HG03442 (cell line): ENCODE measurements at regions not wholly inside any gene's neighbourhood (a gene's known extent, or its start where the extent isn't known, plus 50 kb on each side); places are given as distances from the start of the nearest gene placed in this dataset.

Experiments
- ATAC-seq: cut with Tn5 transposase; IDR thresholded peaks from one replicate; pipeline ENCODE4 v1.9.1; 2021; ENCODE audit warnings: mild to moderate bottlenecking, moderate library complexity; ENCODE audit not compliant: unreplicated experiment

DNA sequence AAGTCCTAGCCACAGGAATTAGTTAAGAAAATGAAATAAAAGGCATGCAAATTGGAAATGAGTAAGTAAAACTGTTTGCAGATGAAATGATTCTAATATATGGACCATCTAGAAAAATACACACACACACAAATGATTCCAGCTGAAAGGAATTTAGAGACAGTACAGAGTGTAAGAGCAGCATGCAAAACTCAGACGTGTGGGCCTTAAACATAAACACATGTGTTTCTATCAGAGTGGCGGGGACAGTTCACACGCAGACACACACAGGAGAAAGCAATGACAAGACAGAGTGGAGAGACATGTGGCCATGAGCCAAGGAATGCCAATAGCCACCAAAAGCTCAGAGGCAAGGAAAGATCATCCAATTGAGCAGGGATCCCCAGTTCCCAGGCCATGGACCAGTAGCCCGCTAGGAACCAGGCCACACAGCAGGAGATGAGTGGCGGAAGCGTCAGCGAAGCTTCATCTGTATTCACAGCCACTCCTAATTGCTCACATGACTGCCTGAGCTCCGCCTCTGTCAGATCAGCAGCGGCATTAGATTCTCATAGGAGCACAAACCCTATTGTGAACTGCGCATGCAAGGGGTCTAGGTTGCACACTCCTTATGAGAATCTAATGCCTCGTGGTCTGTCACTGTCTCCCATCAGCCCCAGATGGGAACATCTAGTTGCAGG, 155.4 kb downstream of the ARL4C start:
- no peak for ATAC-seq

DNA sequence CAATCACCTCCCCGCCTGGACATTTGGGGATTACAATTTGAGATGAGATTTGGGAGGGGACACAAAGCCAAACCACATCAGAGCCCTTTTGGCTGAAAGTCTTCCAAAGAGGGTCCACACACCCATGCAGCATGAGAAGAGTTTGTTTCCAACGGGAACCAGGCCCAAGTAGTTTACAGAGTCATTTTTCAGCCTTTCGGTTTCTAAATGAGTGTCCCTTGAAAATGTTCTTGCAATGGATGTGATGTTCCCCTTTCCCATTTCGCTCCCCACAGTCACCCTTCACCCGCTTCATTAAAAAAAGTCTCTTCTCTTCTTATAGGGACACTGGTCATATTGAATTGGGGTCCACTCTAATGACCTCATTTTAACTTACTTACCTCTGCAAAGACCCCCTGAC, 157.4 kb downstream of the ARL4C start:
- ATAC-seq = no peak

DNA sequence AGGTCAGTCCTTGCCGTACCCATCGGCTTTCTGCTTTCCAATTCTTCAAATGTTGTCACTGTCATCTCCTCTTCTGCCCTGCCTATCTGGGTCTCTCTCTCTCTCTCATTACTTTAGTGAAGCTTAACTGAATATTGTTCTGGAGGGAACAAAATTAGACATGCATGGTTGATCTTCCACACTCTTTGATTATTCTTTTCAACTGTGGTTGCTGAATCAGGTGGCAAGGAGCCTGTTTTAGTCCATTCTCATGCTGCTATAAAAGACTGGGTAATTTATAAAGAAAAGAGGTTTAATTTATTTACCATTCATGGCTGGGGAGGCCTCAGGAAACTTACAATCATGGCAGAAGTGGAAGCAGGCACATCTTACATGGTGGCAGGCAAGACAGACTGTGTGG, 157.9 kb downstream of the ARL4C start:
- ATAC-seq = no peak

GRCh38 chr2:234335661-234336228, 161.1 kb downstream of the ARL4C start:
- ATAC-seq = no peak

GRCh38 chr2:234334756-234335155, 162.1 kb downstream of the ARL4C start:
- no peak for ATAC-seq

DNA sequence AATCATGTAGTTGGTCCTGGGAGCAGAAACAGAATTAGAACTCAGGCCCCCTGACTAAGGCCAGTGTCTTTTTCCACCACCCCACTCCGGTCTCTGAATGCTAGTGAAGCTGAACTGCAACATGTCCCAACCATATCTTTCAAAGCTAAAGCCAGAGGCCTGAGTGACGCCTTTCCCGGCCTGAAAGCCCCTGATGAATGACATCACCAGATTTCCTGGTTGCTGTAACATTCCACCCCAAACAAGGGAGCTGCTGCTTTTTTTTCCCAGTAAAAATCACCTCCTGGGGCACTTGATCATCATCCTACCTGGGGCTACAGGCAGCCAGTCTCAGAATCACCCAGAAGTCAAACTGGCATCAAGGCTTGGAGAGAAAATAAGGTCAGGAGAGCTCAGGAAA, 162.7 kb downstream of the ARL4C start:
- no peak for ATAC-seq

- no peak for ATAC-seq
These were observed 163.4 kb downstream of the ARL4C start for GRCh38 chr2:234333168-234334130.

DNA sequence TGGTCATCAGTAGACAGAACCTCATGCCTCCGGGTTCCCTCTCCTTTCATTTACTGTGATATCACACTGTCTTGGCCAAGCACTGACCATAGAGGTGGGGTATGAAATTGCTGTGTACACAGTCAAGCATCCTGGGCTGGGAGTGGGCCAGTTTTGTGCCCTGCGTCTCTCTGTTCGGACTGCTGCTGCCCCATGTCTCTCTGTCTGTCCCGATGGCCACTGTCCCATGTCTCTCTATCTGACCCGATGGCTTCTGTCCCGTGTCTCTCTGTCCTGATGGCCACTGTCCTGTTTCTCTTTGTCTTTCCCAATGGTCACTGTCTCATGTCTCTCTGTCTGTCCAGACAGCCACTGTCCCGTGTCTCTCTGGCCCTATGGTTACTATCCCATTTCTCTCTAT, 164.9 kb downstream of the ARL4C start:
- no peak for ATAC-seq

- no peak for ATAC-seq
These were observed 165.3 kb downstream of the ARL4C start for GRCh38 chr2:234331566-234331965.

DNA sequence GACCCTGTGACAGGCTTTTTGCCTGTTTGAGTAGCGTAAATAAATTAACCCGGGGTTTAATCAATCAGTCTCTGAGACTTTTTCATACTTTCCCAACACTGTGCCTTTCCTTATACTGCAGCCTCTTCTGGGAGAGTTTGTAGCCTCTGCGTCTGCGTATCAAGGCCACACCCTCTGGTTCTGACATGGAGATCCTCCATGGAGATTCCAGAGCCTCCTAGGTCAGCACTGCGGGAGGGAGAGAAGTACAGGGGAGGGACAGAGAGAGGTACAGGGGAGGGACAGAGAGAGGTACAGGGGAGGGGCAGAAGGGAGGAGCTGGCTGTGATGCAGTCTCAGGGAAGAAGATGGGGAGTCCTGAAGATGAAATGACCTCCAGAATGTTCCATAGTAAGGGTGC, 166.0 kb downstream of the ARL4C start:
- ATAC-seq = no peak

DNA sequence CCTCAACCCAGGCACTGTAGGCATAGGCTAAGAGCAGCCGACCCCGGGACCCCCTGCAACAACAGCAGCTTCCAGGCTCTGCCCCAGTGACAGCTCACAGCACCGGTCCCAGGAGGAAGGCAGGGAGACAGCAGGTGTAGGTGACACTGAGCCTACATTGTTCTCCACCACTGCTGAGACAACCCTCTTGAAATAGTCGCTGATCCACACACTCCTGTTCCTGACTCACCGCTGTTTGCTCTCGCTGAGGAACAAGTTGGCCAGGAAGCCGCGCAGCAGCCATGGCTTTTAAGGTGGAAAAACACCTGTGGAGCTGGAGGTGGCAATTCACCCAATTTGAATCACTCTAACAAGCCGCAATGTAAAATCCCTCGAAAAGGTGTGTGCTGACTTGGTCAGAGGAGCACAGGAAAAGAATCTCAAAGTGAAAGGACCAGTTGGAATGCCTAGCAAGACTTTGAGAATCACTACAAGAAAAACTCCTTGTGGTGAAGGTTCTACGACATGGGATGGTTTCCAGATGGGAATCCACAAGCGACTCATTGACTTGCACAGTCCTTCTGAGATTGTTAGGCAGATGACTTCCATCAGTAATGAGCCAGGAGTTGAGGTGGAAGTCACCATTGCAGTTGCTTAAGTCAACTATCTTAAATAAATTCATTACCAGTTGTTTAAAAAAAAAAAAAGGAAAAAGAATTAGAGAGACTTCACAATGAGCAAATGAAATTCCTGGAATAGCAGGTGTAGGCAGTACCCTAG, 167.5 kb downstream of the ARL4C start:
- ATAC-seq = no peak

- no peak for ATAC-seq
These were observed 168.4 kb downstream of the ARL4C start for GRCh38 chr2:234328444-234328990.

DNA sequence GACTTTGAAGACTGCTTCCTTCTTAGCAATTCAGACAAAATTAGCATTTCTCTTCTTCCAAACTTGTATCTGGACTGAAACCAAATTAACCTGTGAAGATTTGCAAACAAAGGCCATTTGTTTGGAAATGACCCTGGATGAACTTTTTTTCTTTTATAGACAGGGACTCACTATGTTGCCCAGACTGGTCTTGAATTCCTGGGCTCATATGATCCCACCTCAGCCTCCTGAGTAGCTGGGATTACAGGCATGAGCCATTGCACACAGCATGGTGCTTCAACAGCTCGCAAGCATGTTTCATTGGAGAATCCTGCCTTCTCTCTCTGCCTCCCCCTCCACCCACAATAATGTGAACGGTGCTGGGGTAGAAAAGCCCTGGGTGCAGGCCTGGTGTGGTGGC, 170.2 kb downstream of the ARL4C start:
- no peak for ATAC-seq

DNA sequence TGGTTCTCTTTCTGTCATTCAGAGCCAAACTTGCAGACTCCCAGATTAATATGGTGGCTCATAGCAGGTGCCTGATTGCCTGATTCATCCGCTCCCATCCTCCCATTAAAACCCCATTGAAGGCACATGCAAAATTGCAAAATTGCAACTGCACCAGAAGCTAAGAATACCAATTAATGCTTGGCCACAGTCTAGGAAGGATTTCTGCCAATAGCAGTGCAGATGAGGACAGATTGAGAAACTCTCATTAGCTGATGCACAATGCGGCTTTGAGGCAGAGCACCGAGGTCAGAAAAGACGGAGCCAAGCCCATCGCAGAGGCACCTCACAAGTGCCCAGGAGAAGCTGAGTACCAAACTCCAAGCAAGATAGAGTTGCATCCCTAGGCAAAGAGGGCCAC, 172.8 kb downstream of the ARL4C start:
- no peak for ATAC-seq

GRCh38 chr2:234322766-234323465, 174.0 kb downstream of the ARL4C start:
- no peak for ATAC-seq

DNA sequence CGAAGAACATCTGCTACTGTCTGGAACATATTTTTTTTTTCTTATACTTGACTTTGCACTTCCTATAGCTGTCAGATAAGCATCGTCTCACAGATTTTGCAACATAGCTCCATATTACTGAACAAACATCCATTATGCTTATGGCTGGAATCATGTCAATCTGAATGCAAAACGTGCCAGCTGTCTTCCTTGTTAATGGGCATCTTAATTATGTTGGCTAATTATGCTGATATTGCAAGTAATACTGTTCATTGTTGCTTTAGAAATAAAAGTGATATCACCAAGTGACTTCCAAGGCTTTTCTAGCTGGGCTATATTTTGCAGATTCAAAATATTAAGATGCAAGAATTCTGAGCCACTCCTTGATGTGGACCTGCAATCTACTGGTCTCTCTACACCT, 176.8 kb downstream of the ARL4C start:
- ATAC-seq = no peak

- ATAC-seq = no peak
These were observed 178.5 kb downstream of the ARL4C start for GRCh38 chr2:234318361-234318760.

DNA sequence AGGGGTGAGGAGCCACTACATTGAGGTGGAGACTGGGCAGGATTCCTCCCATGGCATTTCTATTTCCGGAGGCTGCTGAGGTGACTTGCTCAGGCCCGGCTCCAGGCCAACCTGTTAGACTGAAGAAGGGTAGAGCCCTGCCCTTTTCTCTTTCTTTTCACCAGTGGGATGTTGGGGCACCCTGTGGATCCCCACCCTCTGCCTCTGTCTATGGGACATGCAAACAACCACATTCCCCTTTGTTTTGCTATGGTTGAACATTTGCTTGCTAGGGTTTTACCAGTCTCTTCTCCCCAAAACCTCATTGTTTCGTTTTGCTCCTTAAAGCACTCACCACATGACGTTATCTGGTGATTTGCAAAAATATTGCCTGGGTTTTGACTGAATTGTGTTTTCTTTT, 183.3 kb downstream of the ARL4C start:
- ATAC-seq = no peak

DNA sequence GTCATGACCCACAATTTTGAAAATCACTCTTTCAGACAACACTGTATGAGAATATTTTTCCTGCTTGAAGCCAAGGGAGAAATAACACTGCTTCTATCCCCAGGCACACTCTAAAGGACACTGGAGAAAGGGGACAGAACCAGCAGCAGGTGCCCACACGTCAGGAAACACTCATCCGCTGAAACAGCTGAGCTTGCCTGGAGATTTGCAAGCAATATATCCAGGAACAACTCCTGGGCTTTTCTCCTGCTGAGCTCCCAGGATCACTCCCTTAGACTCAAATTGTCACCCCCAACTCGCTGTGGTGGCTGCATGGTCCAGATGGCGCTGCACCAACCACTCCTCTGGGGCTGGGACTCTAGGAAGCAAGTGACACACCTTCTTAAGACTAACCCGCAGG, 186.7 kb downstream of the ARL4C start:
- ATAC-seq = no peak

GRCh38 chr2:234309431-234309830, 187.4 kb downstream of the ARL4C start:
- ATAC-seq = no peak
